ENCODE measurements at regions not wholly inside any gene's neighbourhood (a gene's known extent, or its start where the extent isn't known, plus 50 kb on each side); places are given as distances from the start of the nearest gene placed in this dataset.

DNA sequence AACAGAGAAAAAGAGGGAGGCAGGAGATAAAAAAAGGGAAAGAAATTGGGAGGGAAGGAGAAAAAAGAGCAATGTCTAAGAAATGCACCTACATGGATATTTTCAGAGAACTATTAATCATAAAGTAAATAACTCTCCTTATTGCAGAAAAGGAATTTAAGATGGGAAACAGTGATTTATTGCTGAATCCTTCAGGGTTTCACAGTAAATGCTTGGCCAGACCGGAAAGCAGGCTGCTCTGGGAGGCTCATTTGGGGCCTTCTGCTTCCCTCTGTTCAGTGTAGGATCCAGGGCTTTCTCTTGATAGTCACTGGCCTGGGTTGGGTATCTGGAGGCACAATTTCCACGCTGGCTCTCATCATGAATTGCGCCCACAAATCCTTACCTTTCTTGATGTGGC lies 324.3 kb upstream of the SORL1-AS1 start:
- TF ChIP-seq RAD21 (IDR thresholded peaks at IDR 0.05; ENCODE audit: low read depth): no peak
- TF ChIP-seq TAF1 (IDR thresholded peaks at IDR 0.05; ENCODE audit: low read depth): no peak
- no peak for TF ChIP-seq CEBPB (IDR thresholded peaks at IDR 0.05)
- no peak for TF ChIP-seq YY1 (IDR thresholded peaks at IDR 0.05; ENCODE audit: low read depth)
- TF ChIP-seq REST (IDR thresholded peaks at IDR 0.05; ENCODE audit: low read depth): no peak
